KG1 (cell line): ENCODE measurements at regions not wholly inside any gene's neighbourhood (a gene's known extent, or its start where the extent isn't known, plus 50 kb on each side); places are given as distances from the start of the nearest gene placed in this dataset.
"Not testable (repeated sequence)": the region's sequence is repeated elsewhere in the genome, so short reads cannot be mapped to it uniquely, and the experiment has no call there.

Experiments used
- DNase-seq: peaks from one replicate; lab custom pipeline; 2025; lab: John Stamatoyannopoulos, UW

- DNase-seq, result no peak
These were observed 110.5 kb upstream of the KCND3 start for GRCh38 chr1:112099979-112100378.

GRCh38 chr1:112105557-112105956 is 116.1 kb upstream of the KCND3 start:
- no peak for DNase-seq

GRCh38 chr1:112110031-112110430 is 120.6 kb upstream of the KCND3 start:
- no peak for DNase-seq

GRCh38 chr1:112111734-112112133 is 122.3 kb upstream of the KCND3 start:
- no peak for DNase-seq

- no peak for DNase-seq
These were observed 125.1 kb upstream of the KCND3 start for GRCh38 chr1:112114540-112114939.

GRCh38 chr1:112126598-112126997 is 137.1 kb upstream of the KCND3 start:
- DNase-seq, result no peak

GRCh38 chr1:112127606-112128005 is 138.1 kb upstream of the KCND3 start:
- DNase-seq, result not testable (repeated sequence)

- no peak for DNase-seq
These were observed 144.0 kb upstream of the KCND3 start for GRCh38 chr1:112133487-112133886.

GRCh38 chr1:112140743-112141142 is 151.3 kb upstream of the KCND3 start:
- no peak for DNase-seq

- DNase-seq, result no peak
These were observed 151.8 kb upstream of the KCND3 start for GRCh38 chr1:112141301-112141700.

- no peak for DNase-seq
These were observed 152.5 kb upstream of the KCND3 start for GRCh38 chr1:112141923-112142322.

GRCh38 chr1:112143871-112144441 is 154.5 kb upstream of the KCND3 start:
- no peak for DNase-seq

GRCh38 chr1:112144733-112145426 is 155.4 kb upstream of the KCND3 start:
- no peak for DNase-seq

GRCh38 chr1:112146201-112146715 is 156.8 kb upstream of the KCND3 start:
- no peak for DNase-seq

GRCh38 chr1:112160214-112160613 is 170.7 kb upstream of the KCND3 start:
- not testable (repeated sequence) for DNase-seq

GRCh38 chr1:112165375-112165774 is 175.9 kb upstream of the KCND3 start:
- DNase-seq, result no peak

- DNase-seq, result no peak
These were observed 180.0 kb upstream of the KCND3 start for GRCh38 chr1:112169517-112169916.

- DNase-seq, result peak; percentile 1
These were observed 182.9 kb upstream of the KCND3 start for GRCh38 chr1:112172294-112172882.

GRCh38 chr1:112177314-112177713 is 187.8 kb upstream of the KCND3 start:
- DNase-seq, result no peak

GRCh38 chr1:112188611-112189010 is 199.1 kb upstream of the KCND3 start:
- no peak for DNase-seq

GRCh38 chr1:112196008-112196588 is 199.9 kb upstream of the CTTNBP2NL start:
- no peak for DNase-seq

- DNase-seq, result no peak
These were observed 199.3 kb upstream of the CTTNBP2NL start for GRCh38 chr1:112196731-112197130.

- no peak for DNase-seq
These were observed 186.5 kb upstream of the CTTNBP2NL start for GRCh38 chr1:112209493-112209892.
